ENCODE measurements at regions not wholly inside any gene's neighbourhood (a gene's known extent, or its start where the extent isn't known, plus 50 kb on each side); places are given as distances from the start of the nearest gene placed in this dataset.

- TF ChIP-seq, protein P1, sequence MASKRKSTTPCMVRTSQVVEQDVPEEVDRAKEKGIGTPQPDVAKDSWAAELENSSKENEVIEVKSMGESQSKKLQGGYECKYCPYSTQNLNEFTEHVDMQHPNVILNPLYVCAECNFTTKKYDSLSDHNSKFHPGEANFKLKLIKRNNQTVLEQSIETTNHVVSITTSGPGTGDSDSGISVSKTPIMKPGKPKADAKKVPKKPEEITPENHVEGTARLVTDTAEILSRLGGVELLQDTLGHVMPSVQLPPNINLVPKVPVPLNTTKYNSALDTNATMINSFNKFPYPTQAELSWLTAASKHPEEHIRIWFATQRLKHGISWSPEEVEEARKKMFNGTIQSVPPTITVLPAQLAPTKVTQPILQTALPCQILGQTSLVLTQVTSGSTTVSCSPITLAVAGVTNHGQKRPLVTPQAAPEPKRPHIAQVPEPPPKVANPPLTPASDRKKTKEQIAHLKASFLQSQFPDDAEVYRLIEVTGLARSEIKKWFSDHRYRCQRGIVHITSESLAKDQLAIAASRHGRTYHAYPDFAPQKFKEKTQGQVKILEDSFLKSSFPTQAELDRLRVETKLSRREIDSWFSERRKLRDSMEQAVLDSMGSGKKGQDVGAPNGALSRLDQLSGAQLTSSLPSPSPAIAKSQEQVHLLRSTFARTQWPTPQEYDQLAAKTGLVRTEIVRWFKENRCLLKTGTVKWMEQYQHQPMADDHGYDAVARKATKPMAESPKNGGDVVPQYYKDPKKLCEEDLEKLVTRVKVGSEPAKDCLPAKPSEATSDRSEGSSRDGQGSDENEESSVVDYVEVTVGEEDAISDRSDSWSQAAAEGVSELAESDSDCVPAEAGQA (IDR thresholded peaks at IDR 0.05; ENCODE audit: low read depth), result no peak
- TF ChIP-seq, protein P1 (CRISPR knock-in tag; IDR thresholded peaks at IDR 0.05; ENCODE audit: borderline replicate concordance), result 0 out of 2 replicates have a peak, but pooled peaks have one; percentile 68
- peak; percentile 98 for TF ChIP-seq ZGPAT (CRISPR knock-in tag; IDR thresholded peaks at IDR 0.05)
- TF ChIP-seq ZNF781 (CRISPR knock-in tag; IDR thresholded peaks at IDR 0.05; ENCODE audit: borderline replicate concordance, not compliant biosample characterization), result no peak
- no peak for TF ChIP-seq RFX5 (IDR thresholded peaks at IDR 0.05; ENCODE audit: low read depth, low read length)
- TF ChIP-seq, protein P2, sequence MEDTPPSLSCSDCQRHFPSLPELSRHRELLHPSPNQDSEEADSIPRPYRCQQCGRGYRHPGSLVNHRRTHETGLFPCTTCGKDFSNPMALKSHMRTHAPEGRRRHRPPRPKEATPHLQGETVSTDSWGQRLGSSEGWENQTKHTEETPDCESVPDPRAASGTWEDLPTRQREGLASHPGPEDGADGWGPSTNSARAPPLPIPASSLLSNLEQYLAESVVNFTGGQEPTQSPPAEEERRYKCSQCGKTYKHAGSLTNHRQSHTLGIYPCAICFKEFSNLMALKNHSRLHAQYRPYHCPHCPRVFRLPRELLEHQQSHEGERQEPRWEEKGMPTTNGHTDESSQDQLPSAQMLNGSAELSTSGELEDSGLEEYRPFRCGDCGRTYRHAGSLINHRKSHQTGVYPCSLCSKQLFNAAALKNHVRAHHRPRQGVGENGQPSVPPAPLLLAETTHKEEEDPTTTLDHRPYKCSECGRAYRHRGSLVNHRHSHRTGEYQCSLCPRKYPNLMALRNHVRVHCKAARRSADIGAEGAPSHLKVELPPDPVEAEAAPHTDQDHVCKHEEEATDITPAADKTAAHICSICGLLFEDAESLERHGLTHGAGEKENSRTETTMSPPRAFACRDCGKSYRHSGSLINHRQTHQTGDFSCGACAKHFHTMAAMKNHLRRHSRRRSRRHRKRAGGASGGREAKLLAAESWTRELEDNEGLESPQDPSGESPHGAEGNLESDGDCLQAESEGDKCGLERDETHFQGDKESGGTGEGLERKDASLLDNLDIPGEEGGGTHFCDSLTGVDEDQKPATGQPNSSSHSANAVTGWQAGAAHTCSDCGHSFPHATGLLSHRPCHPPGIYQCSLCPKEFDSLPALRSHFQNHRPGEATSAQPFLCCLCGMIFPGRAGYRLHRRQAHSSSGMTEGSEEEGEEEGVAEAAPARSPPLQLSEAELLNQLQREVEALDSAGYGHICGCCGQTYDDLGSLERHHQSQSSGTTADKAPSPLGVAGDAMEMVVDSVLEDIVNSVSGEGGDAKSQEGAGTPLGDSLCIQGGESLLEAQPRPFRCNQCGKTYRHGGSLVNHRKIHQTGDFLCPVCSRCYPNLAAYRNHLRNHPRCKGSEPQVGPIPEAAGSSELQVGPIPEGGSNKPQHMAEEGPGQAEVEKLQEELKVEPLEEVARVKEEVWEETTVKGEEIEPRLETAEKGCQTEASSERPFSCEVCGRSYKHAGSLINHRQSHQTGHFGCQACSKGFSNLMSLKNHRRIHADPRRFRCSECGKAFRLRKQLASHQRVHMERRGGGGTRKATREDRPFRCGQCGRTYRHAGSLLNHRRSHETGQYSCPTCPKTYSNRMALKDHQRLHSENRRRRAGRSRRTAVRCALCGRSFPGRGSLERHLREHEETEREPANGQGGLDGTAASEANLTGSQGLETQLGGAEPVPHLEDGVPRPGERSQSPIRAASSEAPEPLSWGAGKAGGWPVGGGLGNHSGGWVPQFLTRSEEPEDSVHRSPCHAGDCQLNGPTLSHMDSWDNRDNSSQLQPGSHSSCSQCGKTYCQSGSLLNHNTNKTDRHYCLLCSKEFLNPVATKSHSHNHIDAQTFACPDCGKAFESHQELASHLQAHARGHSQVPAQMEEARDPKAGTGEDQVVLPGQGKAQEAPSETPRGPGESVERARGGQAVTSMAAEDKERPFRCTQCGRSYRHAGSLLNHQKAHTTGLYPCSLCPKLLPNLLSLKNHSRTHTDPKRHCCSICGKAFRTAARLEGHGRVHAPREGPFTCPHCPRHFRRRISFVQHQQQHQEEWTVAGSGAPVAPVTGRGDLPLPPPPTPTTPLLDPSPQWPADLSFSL (CRISPR knock-in tag; IDR thresholded peaks at IDR 0.05), result no peak
- peak; percentile 55; the same call in 1 of the 2 replicates for TF ChIP-seq ZNF136 (CRISPR knock-in tag; IDR thresholded peaks at IDR 0.05; ENCODE audit: low read depth)
- TF ChIP-seq, protein P3, sequence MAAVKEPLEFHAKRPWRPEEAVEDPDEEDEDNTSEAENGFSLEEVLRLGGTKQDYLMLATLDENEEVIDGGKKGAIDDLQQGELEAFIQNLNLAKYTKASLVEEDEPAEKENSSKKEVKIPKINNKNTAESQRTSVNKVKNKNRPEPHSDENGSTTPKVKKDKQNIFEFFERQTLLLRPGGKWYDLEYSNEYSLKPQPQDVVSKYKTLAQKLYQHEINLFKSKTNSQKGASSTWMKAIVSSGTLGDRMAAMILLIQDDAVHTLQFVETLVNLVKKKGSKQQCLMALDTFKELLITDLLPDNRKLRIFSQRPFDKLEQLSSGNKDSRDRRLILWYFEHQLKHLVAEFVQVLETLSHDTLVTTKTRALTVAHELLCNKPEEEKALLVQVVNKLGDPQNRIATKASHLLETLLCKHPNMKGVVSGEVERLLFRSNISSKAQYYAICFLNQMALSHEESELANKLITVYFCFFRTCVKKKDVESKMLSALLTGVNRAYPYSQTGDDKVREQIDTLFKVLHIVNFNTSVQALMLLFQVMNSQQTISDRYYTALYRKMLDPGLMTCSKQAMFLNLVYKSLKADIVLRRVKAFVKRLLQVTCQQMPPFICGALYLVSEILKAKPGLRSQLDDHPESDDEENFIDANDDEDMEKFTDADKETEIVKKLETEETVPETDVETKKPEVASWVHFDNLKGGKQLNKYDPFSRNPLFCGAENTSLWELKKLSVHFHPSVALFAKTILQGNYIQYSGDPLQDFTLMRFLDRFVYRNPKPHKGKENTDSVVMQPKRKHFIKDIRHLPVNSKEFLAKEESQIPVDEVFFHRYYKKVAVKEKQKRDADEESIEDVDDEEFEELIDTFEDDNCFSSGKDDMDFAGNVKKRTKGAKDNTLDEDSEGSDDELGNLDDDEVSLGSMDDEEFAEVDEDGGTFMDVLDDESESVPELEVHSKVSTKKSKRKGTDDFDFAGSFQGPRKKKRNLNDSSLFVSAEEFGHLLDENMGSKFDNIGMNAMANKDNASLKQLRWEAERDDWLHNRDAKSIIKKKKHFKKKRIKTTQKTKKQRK (IDR thresholded peaks at IDR 0.05; ENCODE audit: low read length), result no peak
- TF ChIP-seq SOX5 (CRISPR knock-in tag; IDR thresholded peaks at IDR 0.05; ENCODE audit: borderline replicate concordance), result peak; percentile 95
- peak; percentile 55; the same call in 1 of the 2 replicates for TF ChIP-seq ZMYM2 (CRISPR knock-in tag; IDR thresholded peaks at IDR 0.05)
Observed at GRCh38 chr2:120525056-120526046, 179.4 kb downstream of the INHBB start (continued).
